ENCODE measurements at regions not wholly inside any gene's neighbourhood (a gene's known extent, or its start where the extent isn't known, plus 50 kb on each side); places are given as distances from the start of the nearest gene placed in this dataset.

DNA sequence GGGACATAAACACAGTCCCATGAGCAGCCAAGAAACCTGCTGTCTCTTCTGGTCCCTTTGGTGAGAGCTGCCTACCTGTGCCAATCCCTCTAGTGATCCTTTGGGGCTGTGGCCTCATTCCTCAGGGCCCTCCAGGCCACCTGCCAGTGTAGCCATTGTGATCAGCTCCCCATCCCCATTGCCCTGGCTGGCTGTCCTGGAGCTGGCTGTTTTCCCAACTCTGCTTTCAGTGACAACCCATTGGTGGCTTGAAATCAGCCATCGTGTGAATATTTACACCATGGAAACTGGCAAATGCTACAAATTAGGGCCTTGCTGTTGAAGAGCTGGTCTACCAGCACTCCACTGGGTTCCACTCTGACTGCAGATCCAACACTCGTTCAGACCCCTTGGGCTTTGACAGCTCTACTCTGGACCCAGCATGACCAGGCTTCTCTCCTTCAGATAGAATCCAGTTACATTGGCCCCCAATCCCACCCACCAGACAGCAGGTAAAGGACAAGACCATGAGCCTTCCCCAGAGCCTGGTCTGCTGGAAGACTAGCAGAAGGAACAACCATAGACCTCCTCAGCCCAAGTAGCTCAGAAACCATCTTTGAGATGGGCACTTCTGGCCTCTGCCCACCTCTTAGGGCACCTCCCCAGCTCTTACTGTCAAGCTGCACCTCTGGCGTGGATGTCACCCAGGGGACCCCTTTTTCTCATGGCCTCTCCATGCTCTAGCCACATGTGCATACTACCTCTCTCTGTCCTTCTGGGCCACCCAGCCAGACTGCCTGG is 69.2 kb upstream of the NEK6 start:
- TF ChIP-seq, protein P1, sequence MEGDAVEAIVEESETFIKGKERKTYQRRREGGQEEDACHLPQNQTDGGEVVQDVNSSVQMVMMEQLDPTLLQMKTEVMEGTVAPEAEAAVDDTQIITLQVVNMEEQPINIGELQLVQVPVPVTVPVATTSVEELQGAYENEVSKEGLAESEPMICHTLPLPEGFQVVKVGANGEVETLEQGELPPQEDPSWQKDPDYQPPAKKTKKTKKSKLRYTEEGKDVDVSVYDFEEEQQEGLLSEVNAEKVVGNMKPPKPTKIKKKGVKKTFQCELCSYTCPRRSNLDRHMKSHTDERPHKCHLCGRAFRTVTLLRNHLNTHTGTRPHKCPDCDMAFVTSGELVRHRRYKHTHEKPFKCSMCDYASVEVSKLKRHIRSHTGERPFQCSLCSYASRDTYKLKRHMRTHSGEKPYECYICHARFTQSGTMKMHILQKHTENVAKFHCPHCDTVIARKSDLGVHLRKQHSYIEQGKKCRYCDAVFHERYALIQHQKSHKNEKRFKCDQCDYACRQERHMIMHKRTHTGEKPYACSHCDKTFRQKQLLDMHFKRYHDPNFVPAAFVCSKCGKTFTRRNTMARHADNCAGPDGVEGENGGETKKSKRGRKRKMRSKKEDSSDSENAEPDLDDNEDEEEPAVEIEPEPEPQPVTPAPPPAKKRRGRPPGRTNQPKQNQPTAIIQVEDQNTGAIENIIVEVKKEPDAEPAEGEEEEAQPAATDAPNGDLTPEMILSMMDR (conservative IDR thresholded peaks at IDR 0.05; ENCODE audit: low read length): no peak
- TF ChIP-seq EZH2phosphoT487 (IDR thresholded peaks at IDR 0.05; ENCODE audit: borderline replicate concordance): no peak
- Histone ChIP-seq H3K9me2 (replicated peaks; ENCODE audit: low read depth, low read length) (no peaks in the 10 kb centered on the region), H4K20me1 (ENCODE audit: insufficient read depth, low read length, poor library complexity, severe bottlenecking) (no peaks in the 10 kb centered on the region), H3K4me2 (ENCODE audit: low read depth, low read length, poor library complexity, severe bottlenecking) (no peak overlapping the region), H3K4me3 (ENCODE audit: low read length, poor library complexity, severe bottlenecking) (no peak overlapping the region), H3K9ac (ENCODE audit: low read depth, low read length, poor library complexity, severe bottlenecking) (no peak overlapping the region), H3K79me2 (ENCODE audit: insufficient read depth, low read length) (no peaks in the 10 kb centered on the region), H3K27me3 (ENCODE audit: insufficient read depth, low read length, poor library complexity, severe bottlenecking) (no peaks in the 10 kb centered on the region), H3K4me1 (ENCODE audit: insufficient read depth, low read length, poor library complexity, severe bottlenecking) (no peaks in the 10 kb centered on the region), H3K9me3 (ENCODE audit: insufficient read depth, low read depth, low read length) (no peaks in the 10 kb centered on the region), H3K36me3 (ENCODE audit: insufficient read depth, low read length) (no peaks in the 10 kb centered on the region), H2AFZ (ENCODE audit: low read length) (no peak overlapping the region), H3F3A (ENCODE audit: low read depth) (no peaks in the 10 kb centered on the region)

DNA sequence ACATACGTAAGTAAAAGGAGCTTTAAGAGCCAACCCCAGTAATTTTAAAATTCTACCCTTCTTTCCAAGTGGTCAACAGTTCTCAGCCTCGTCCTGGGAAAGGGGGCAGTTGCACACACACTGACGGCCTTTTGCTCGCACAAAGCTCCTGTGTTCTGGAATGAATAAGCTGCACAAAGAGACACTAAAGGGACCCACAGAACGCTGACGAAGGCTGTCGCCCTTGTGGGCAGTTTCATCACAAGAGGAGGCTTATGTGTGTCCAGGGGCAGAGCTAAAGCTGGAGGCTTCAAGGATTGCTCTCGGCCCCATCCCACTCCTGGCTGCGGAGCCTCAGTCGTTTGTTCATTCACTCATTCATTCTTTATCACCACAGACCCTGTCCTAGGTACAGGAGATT is 67.0 kb upstream of the NEK6 start:
- no peaks in the 10 kb centered on the region for H3K4me1 ChIP-seq (ENCODE audit: insufficient read depth, low read length, poor library complexity, severe bottlenecking)
- no peak overlapping the region for H2AFZ ChIP-seq (ENCODE audit: low read length)
- H3K9me2 ChIP-seq (replicated peaks; ENCODE audit: low read depth, low read length): no peaks in the 10 kb centered on the region
- no peak overlapping the region for H3K4me2 ChIP-seq (ENCODE audit: low read depth, low read length, poor library complexity, severe bottlenecking)
- no peaks in the 10 kb centered on the region for H3K36me3 ChIP-seq (ENCODE audit: insufficient read depth, low read length)
- H3K9ac ChIP-seq (ENCODE audit: low read depth, low read length, poor library complexity, severe bottlenecking): no peak overlapping the region
- TF ChIP-seq EZH2phosphoT487 (IDR thresholded peaks at IDR 0.05; ENCODE audit: borderline replicate concordance): no peak
- TF ChIP-seq, protein P1 (conservative IDR thresholded peaks at IDR 0.05; ENCODE audit: low read length): no peak
- H3K9me3 ChIP-seq (ENCODE audit: insufficient read depth, low read depth, low read length): no peaks in the 10 kb centered on the region; the same call in 1 of the 2 replicates
- H3K79me2 ChIP-seq (ENCODE audit: insufficient read depth, low read length): no peaks in the 10 kb centered on the region
- no peaks in the 10 kb centered on the region for H3K27me3 ChIP-seq (ENCODE audit: insufficient read depth, low read length, poor library complexity, severe bottlenecking)
- H4K20me1 ChIP-seq (ENCODE audit: insufficient read depth, low read length, poor library complexity, severe bottlenecking): no peaks in the 10 kb centered on the region
- H3K4me3 ChIP-seq (ENCODE audit: low read length, poor library complexity, severe bottlenecking): no peak overlapping the region
- H3F3A ChIP-seq (ENCODE audit: low read depth): no peaks in the 10 kb centered on the region

DNA sequence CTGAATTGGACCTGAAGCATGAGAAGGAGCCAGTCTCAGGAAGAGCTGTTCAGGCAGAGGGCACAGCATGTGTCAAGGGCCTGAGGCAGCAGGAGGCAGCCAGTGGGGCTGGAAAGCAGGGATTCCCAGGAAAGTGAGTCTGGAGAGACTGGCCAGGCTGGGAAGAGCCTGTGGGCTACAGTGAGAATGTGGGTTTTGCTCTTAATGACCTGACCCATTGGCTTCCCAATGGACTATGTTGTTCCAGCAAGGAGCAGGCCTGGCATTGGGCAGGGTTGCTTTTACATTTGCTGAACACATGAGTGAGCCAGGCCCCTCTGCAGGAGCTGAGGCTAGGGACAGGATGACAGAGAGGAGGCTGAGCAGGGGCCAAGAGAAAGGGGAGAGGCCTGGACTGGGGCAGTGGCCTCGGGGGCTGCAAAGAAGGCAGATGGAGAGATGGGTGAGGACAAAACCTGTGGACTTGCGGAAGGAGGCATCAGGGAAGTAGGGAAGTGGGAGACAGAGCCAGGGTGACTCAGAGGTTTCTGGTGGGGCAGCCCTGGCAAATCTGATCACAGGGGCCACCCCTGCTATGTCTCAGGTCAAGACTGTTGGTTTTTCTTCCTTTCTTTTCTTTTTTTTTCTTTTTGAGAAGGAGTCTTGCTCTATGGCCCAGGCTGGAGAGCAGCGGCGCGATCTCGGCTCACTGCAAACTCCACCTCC is 65.9 kb upstream of the NEK6 start:
- Histone ChIP-seq H3K4me2 (ENCODE audit: low read depth, low read length, poor library complexity, severe bottlenecking) (no peak overlapping the region), H3K4me1 (ENCODE audit: insufficient read depth, low read length, poor library complexity, severe bottlenecking) (no peaks in the 10 kb centered on the region), H3K27me3 (ENCODE audit: insufficient read depth, low read length, poor library complexity, severe bottlenecking) (no peaks in the 10 kb centered on the region), H3K4me3 (ENCODE audit: low read length, poor library complexity, severe bottlenecking) (no peak overlapping the region), H4K20me1 (ENCODE audit: insufficient read depth, low read length, poor library complexity, severe bottlenecking) (no peaks in the 10 kb centered on the region), H3K9me2 (replicated peaks; ENCODE audit: low read depth, low read length) (no peaks in the 10 kb centered on the region), H3K9me3 (ENCODE audit: insufficient read depth, low read depth, low read length) (peaks cover 4% of the 10 kb centered on the region), H3F3A (ENCODE audit: low read depth) (no peaks in the 10 kb centered on the region), H3K79me2 (ENCODE audit: insufficient read depth, low read length) (no peaks in the 10 kb centered on the region), H3K9ac (ENCODE audit: low read depth, low read length, poor library complexity, severe bottlenecking) (no peak overlapping the region), H3K36me3 (ENCODE audit: insufficient read depth, low read length) (no peaks in the 10 kb centered on the region), H2AFZ (ENCODE audit: low read length) (no peak overlapping the region)
- TF ChIP-seq, protein P1 (conservative IDR thresholded peaks at IDR 0.05; ENCODE audit: low read length): no peak
- no peak for TF ChIP-seq EZH2phosphoT487 (IDR thresholded peaks at IDR 0.05; ENCODE audit: borderline replicate concordance)
